ENCODE measurements at regions not wholly inside any gene's neighbourhood (a gene's known extent, or its start where the extent isn't known, plus 50 kb on each side); places are given as distances from the start of the nearest gene placed in this dataset.

DNA sequence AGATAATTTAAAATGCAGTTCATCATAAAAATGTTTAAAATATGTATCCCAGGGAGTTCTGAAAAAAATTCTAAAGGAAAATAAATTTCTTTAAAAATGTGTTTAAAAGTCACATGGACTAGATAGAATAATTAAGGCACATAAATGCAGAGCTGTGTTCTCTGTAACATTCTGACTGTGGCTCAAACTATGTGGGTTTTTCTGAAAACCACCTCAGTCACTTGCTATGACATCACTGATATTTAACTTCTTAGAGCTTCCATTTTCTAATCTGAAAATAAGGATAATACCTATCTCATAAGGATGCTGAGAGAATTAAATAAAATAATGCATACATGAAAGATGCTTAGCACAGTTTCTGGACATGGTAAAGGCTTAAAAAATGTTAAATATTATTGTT is 107.3 kb downstream of the SLC41A2 start:
- Mint-ChIP-seq H3K27me3 (peaks cover 3% of the 10 kb centered on the region), H3K4me3 (ENCODE audit: low read depth) (no peak overlapping the region), H3K27ac (no peak overlapping the region), H3K36me3 (ENCODE audit: insufficient read depth) (no peaks in the 10 kb centered on the region), H3K9me3 (ENCODE audit: low read depth) (no peaks in the 10 kb centered on the region), H3K4me1 (ENCODE audit: low read depth) (peaks cover 6% of the 10 kb centered on the region)
- DNase-seq (ENCODE audit: low spot score, unreplicated experiment) = no peak
- TF ChIP-seq, protein P1, sequence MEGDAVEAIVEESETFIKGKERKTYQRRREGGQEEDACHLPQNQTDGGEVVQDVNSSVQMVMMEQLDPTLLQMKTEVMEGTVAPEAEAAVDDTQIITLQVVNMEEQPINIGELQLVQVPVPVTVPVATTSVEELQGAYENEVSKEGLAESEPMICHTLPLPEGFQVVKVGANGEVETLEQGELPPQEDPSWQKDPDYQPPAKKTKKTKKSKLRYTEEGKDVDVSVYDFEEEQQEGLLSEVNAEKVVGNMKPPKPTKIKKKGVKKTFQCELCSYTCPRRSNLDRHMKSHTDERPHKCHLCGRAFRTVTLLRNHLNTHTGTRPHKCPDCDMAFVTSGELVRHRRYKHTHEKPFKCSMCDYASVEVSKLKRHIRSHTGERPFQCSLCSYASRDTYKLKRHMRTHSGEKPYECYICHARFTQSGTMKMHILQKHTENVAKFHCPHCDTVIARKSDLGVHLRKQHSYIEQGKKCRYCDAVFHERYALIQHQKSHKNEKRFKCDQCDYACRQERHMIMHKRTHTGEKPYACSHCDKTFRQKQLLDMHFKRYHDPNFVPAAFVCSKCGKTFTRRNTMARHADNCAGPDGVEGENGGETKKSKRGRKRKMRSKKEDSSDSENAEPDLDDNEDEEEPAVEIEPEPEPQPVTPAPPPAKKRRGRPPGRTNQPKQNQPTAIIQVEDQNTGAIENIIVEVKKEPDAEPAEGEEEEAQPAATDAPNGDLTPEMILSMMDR (IDR thresholded peaks at IDR 0.05; ENCODE audit: unreplicated experiment) = no peak

DNA sequence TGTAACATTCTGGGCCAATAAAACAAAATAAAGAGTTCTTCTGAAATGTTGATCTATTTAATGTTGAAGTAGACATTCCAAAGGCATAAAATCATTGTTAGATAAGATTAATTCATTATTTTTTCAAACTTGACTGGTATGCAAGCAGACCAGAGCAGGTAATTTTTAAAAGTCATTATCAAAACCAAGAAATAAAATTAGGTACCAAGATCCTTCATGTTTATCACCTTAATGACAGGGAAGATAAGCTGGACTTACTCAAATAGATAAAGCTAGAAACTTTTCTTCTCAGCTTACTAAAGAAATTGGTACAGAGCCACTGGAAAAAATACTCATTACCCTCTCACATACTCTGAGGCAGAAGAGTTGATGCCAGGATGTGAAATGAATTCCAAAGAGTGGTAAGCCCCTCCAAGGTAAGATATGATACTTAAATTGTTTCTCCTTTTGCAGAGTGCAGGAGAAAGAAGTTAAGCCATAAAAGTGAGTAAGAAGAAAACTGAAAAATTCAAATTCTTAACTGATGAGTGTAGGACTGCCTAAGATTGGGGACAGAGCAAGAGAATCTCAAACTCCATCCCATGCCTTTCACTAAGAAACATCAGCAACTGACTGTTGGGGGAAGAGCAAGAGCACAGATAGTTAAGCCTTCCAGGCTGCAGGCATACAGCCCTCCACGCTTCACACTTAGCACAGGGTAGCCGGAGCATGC is 111.9 kb downstream of the SLC41A2 start:
- Mint-ChIP-seq H3K4me3 (ENCODE audit: low read depth) (no peak overlapping the region), H3K4me1 (ENCODE audit: low read depth) (peaks cover 10% of the 10 kb centered on the region), H3K9me3 (ENCODE audit: low read depth) (no peaks in the 10 kb centered on the region), H3K27me3 (peaks cover 6% of the 10 kb centered on the region), H3K27ac (no peak overlapping the region), H3K36me3 (ENCODE audit: insufficient read depth) (no peaks in the 10 kb centered on the region)
- DNase-seq (ENCODE audit: low spot score, unreplicated experiment) = no peak
- TF ChIP-seq, protein P1 (IDR thresholded peaks at IDR 0.05; ENCODE audit: unreplicated experiment) = no peak

GRCh38 chr12:104844123-104844522 is 114.0 kb downstream of the SLC41A2 start:
- DNase-seq (ENCODE audit: low spot score, unreplicated experiment) = no peak
- Mint-ChIP-seq H3K4me3 (ENCODE audit: low read depth) (no peak overlapping the region), H3K4me1 (ENCODE audit: low read depth) (peaks cover 10% of the 10 kb centered on the region), H3K36me3 (ENCODE audit: insufficient read depth) (no peaks in the 10 kb centered on the region), H3K27ac (no peak overlapping the region), H3K27me3 (peaks cover 6% of the 10 kb centered on the region), H3K9me3 (ENCODE audit: low read depth) (no peaks in the 10 kb centered on the region)
- TF ChIP-seq, protein P1 (IDR thresholded peaks at IDR 0.05; ENCODE audit: unreplicated experiment) = no peak

DNA sequence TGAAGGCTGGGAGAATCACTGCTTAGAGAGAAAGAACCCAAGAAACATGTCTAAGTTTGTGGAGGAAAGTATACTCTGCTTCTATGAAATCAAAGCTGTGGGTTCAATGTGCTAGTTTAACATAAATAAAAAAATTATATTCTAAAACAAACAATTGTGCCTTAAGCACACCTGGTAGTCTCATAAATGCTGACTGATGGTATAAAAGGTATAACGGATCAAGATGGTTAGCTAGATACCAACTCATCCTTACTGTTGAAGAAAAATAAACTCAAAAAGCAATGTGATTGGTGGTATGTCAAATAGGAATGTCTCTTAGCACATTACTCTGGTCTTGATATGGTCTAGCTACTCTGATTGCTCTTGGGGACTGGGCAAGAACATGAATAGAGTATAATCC is 117.8 kb downstream of the SLC41A2 start:
- H3K27ac Mint-ChIP-seq = no peak overlapping the region
- H3K4me1 Mint-ChIP-seq (ENCODE audit: low read depth) = no peaks in the 10 kb centered on the region
- H3K9me3 Mint-ChIP-seq (ENCODE audit: low read depth) = no peaks in the 10 kb centered on the region
- no peak for DNase-seq (ENCODE audit: low spot score, unreplicated experiment)
- TF ChIP-seq, protein P1 (IDR thresholded peaks at IDR 0.05; ENCODE audit: unreplicated experiment) = no peak
- H3K4me3 Mint-ChIP-seq (ENCODE audit: low read depth) = no peak overlapping the region
- no peaks in the 10 kb centered on the region for H3K36me3 Mint-ChIP-seq (ENCODE audit: insufficient read depth)
- peaks cover 3% of the 10 kb centered on the region for H3K27me3 Mint-ChIP-seq

DNA sequence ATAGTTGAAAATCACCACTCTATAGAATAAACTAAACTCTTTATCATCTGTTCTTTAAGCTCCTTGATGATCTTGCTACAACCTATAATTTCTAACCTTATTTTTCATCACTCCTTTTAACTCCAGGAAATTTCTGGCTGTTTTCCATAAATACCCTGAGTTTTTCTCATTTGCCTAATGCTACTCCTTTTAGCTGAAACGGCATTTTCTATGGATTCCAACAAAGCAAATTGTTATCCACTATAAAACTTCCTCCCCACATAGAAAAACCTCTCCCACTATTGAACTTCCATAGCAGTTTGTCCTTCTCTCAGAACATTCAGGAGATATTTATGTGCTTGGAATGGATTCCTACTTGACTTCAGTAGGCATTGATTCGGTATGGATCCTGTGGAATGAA is 122.8 kb downstream of the SLC41A2 start:
- peaks cover 11% of the 10 kb centered on the region for H3K4me1 Mint-ChIP-seq (ENCODE audit: low read depth)
- no peak overlapping the region for H3K27ac Mint-ChIP-seq
- H3K36me3 Mint-ChIP-seq (ENCODE audit: insufficient read depth) = no peaks in the 10 kb centered on the region
- no peaks in the 10 kb centered on the region for H3K9me3 Mint-ChIP-seq (ENCODE audit: low read depth)
- no peaks in the 10 kb centered on the region for H3K27me3 Mint-ChIP-seq
- TF ChIP-seq, protein P1 (IDR thresholded peaks at IDR 0.05; ENCODE audit: unreplicated experiment) = no peak
- no peak overlapping the region for H3K4me3 Mint-ChIP-seq (ENCODE audit: low read depth)
- DNase-seq (ENCODE audit: low spot score, unreplicated experiment) = no peak
